K562 (cell line): ENCODE measurements at regions not wholly inside any gene's neighbourhood (a gene's known extent, or its start where the extent isn't known, plus 50 kb on each side); places are given as distances from the start of the nearest gene placed in this dataset.

Experiments
- ATAC-seq: fragments of 200-7000 bp; cut with Tn5 transposase; 3 replicates; pipeline ENCODE4 v1.9.1; 2020; ENCODE audit warnings: moderate library complexity
- BruUV-seq: library from RNA; stranded (reverse); fragments of 400-500 nt; replicated peaks from 2 replicates; lab custom pipeline; 2021; lab: Mats Ljungman, UMichigan
- CTCF ChIA-PET: fragments of 300-600 bp; formaldehyde crosslinking; extraction: SDS; loops from one replicate; lab custom pipeline; 2021; ENCODE audit warnings: low intra/inter-chr PET ratio; lab: Yijun Ruan, JAX
- POLR2A ChIA-PET: fragments of 300-600, 350-650 bp; sonication (Branson Sonifier 250); formaldehyde crosslinking; extraction: SDS; loops from one replicate; lab custom pipeline; 2021; ENCODE audit warnings: antibody characterized with exemption, inconsistent platforms; lab: Yijun Ruan, JAX
- DNase-seq, 4 experiments: peaks; one replicate each; pipeline versions ENCODE4 v3.0.0 to v3.0.0-alpha.2; 2011 to 2018; ENCODE audit warnings: low spot score in 3 of 4, mixed read lengths in 3 of 4; ENCODE audit errors: extremely low read depth in 1 of 4
- FAIRE-seq: peaks from 2 replicates; lab custom pipeline; 2011; peaks lifted over from hg19 to GRCh38; lab: Jason Lieb, UNC
- H2AFZ ChIP-seq: 2 replicates; pipeline ENCODE4 v1.6.0; 2011; ENCODE audit warnings: low read depth, low read length, control low read depth, inconsistent platforms
- H3K27ac ChIP-seq: fragments of 200-600 bp; 3 replicates; pipeline ENCODE4 v1.8.0; 2011; ENCODE audit warnings: low read depth, mild to moderate bottlenecking, control low read depth, inconsistent platforms, low read length, moderate library complexity, mixed read lengths; ENCODE audit errors: extremely low read depth
- H3K27me3 ChIP-seq, 2 experiments: fragments of 300-600 bp in 1 of 2; 2 replicates in 1 of 2; 3 replicates in 1 of 2; pipeline versions ENCODE4 v1.6.0 to v1.8.0; 2011; ENCODE audit warnings: inconsistent platforms in 2 of 2, low read length in 2 of 2, mild to moderate bottlenecking in 1 of 2, mixed read lengths in 1 of 2, moderate library complexity in 1 of 2; ENCODE audit not compliant: control insufficient read depth in 2 of 2, insufficient read depth in 2 of 2
- H3K36me3 ChIP-seq: fragments of 300-600 bp; 3 replicates; pipeline ENCODE4 v1.8.0; 2011; ENCODE audit warnings: mild to moderate bottlenecking, low read length, inconsistent platforms; ENCODE audit not compliant: control insufficient read depth, insufficient read depth
- H3K4me1 ChIP-seq, 2 experiments: fragments of 200-600 bp in 1 of 2; replicated peaks in 1 of 2; 2 replicates in 1 of 2; 3 replicates in 1 of 2; pipeline versions ENCODE4 v1.5.1 to v1.8.0; 2011; ENCODE audit warnings: inconsistent platforms in 2 of 2, low read length in 2 of 2, mild to moderate bottlenecking in 1 of 2, mixed read lengths in 1 of 2, moderate library complexity in 1 of 2; ENCODE audit not compliant: control insufficient read depth in 2 of 2, insufficient read depth in 2 of 2
- H3K4me2 ChIP-seq: 2 replicates; pipeline ENCODE4 v1.6.1; 2011; ENCODE audit warnings: low read length, control low read depth, inconsistent platforms, mixed read lengths; ENCODE audit not compliant: insufficient read depth
- H3K4me3 ChIP-seq: fragments of 200-600 bp; sonication (generic), shearing (Covaris generic); 2 replicates; pipeline ENCODE4 v1.5.1; 2016; ENCODE audit warnings: control low read depth, inconsistent platforms
- H3K79me2 ChIP-seq: fragments of 200-600 bp; 3 replicates; pipeline ENCODE4 v1.8.0; 2011; ENCODE audit warnings: low read length, inconsistent platforms; ENCODE audit not compliant: control insufficient read depth, insufficient read depth
- H3K9ac ChIP-seq, 2 experiments: 2 replicates each; pipeline versions ENCODE4 v1.6.0 to v1.6.1; 2011; ENCODE audit warnings: low read depth in 2 of 2, low read length in 2 of 2, control low read depth in 1 of 2, inconsistent platforms in 1 of 2, mild to moderate bottlenecking in 1 of 2, mixed read lengths in 1 of 2; ENCODE audit not compliant: insufficient read depth in 1 of 2
- H3K9me1 ChIP-seq: one replicate; pipeline ENCODE4 v1.6.0; 2011; ENCODE audit warnings: inconsistent platforms, mild to moderate bottlenecking, low read length, moderate library complexity; ENCODE audit not compliant: control insufficient read depth, insufficient read depth
- H3K9me3 ChIP-seq: replicated peaks from 2 replicates; pipeline ENCODE4 v1.5.1; 2011; ENCODE audit warnings: low read depth, low read length, inconsistent platforms; ENCODE audit not compliant: control insufficient read depth, insufficient read depth
- H4K20me1 ChIP-seq: replicated peaks from 2 replicates; pipeline ENCODE4 v1.6.1; 2011; ENCODE audit warnings: low read length, inconsistent platforms, mixed read lengths; ENCODE audit not compliant: control insufficient read depth, insufficient read depth
- FIP1L1 ChIP-seq: fragments of 200-400 bp; formaldehyde crosslinking; IDR thresholded peaks from 2 replicates; pipeline ENCODE4 v1.6.1; 2018; ENCODE audit warnings: mild to moderate bottlenecking, low read depth, low read length; ENCODE audit not compliant: poor library complexity, severe bottlenecking
- GTF2E2 ChIP-seq: fragments of 200-800 bp; sonication (Bioruptor generic); IDR thresholded peaks from 2 replicates; pipeline ENCODE4 v1.6.1; 2016; ENCODE audit warnings: missing genetic modification characterization, missing compliant biosample characterization
- HMG20B ChIP-seq: fragments of 250-450 bp; sonication (Bioruptor Pico); IDR thresholded peaks from 2 replicates; pipeline ENCODE4 v1.5.0; 2021; ENCODE audit warnings: mild to moderate bottlenecking
- LEF1 ChIP-seq: fragments of 450-650 bp; IDR thresholded peaks from 2 replicates; pipeline ENCODE4 v1.6.1; 2016; ENCODE audit warnings: mild to moderate bottlenecking
- MBD2 ChIP-seq: sonication (generic); IDR thresholded peaks from 2 replicates; pipeline ENCODE4 v1.6.1; 2016; ENCODE audit warnings: low read depth, borderline replicate concordance
- RBFOX2 ChIP-seq: fragments of 200-400 bp; formaldehyde crosslinking; IDR thresholded peaks from 2 replicates; pipeline ENCODE4 v1.6.1; 2017; ENCODE audit warnings: low read depth, mild to moderate bottlenecking, low read length, moderate library complexity
- RBM15 ChIP-seq: fragments of 200-400 bp; formaldehyde crosslinking; IDR thresholded peaks from 2 replicates; pipeline ENCODE4 v1.6.1; 2018; ENCODE audit warnings: mild to moderate bottlenecking, low read length, moderate library complexity; ENCODE audit not compliant: insufficient read depth
- SIN3A ChIP-seq, 2 experiments: fragments of 150-350 bp in 1 of 2; IDR thresholded peaks; 2 replicates each; pipeline ENCODE4 v1.6.1; 2011 to 2016; ENCODE audit warnings: borderline replicate concordance in 2 of 2, low read depth in 2 of 2, low read length in 2 of 2, mild to moderate bottlenecking in 2 of 2, moderate library complexity in 2 of 2; ENCODE audit not compliant: control insufficient read depth in 1 of 2
- TAF7 ChIP-seq: fragments of 450-650 bp; IDR thresholded peaks from 2 replicates; pipeline ENCODE4 v1.6.1; 2016; ENCODE audit warnings: missing genetic modification characterization, missing compliant biosample characterization
- ZNF586 ChIP-seq: fragments of 450-650 bp; formaldehyde crosslinking; conservative IDR thresholded peaks from 2 replicates; pipeline ENCODE4 v1.4.0; 2020; ENCODE audit warnings: mild to moderate bottlenecking, moderate library complexity
- ZNF589 ChIP-seq: fragments of 200-800 bp; sonication (Bioruptor generic); IDR thresholded peaks from 2 replicates; pipeline ENCODE4 v1.6.1; 2016; ENCODE audit warnings: low read depth, missing genetic modification characterization, missing compliant biosample characterization
- ZNF77 ChIP-seq: fragments of 250-450 bp; sonication (Bioruptor Pico); IDR thresholded peaks from 2 replicates; pipeline ENCODE4 v1.5.0; 2020
- WGBS: fragments of 100-300 bp; shearing (Covaris generic); methylation state at CpG from one replicate; pipeline ENCODE4 v1.1.6; 2016; ENCODE audit warnings: low coverage, mixed read lengths; ENCODE audit not compliant: insufficient coverage; ENCODE audit errors: missing lambda C conversion rate; 5-methylcytosine and 5-hydroxymethylcytosine counted together
- in situ Hi-C: fragments of 300-500 bp; cut with MboI; formaldehyde crosslinking; loops from 4 replicates; pipeline ENCODE4 v1.15.0; 2018; ENCODE audit warnings: inconsistent platforms, mixed read lengths
- intact Hi-C: fragments of 100-400 bp; cut with micrococcal nuclease; formaldehyde crosslinking; loops from 2 replicates; pipeline ENCODE4 v1.14.2; 2022
- TF ChIP-seq, protein P1 (sequence below): fragments of 250-450 bp; sonication (Bioruptor Pico); IDR thresholded peaks from 2 replicates; pipeline ENCODE4 v1.8.0; 2021; ENCODE audit warnings: borderline replicate concordance, mild to moderate bottlenecking, moderate library complexity; ENCODE audit not compliant: poor library complexity, severe bottlenecking
- TF ChIP-seq, protein P2 (sequence below): IDR thresholded peaks from 2 replicates; pipeline ENCODE4 v1.6.1; 2016; ENCODE audit warnings: missing genetic modification characterization, missing compliant biosample characterization
- TF ChIP-seq, protein P3 (sequence below): fragments of 450-650 bp; formaldehyde crosslinking; conservative IDR thresholded peaks from 2 replicates; pipeline ENCODE4 v1.4.0; 2022; ENCODE audit warnings: mild to moderate bottlenecking, missing genetic modification characterization

DNA sequence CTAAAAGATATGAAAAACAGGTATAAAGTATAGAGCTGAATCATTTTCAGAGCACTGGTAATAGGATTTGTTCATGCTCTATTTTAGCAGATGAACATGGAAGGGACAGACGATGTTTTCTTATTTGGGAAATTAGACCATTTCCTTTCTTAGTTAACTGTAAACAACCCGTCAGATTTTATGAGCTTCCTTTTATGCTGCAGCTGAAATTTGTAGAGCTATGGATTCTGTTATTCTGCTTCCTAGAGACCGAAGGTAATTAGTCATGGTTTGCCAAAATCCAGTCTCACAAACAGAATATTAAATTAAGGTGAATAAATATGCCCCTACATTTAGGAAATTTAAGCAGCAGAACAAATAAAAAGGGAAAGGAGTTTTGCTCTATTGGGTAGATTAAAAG, 180.2 kb upstream of the SYT1 start:
- intact Hi-C loops, result no loop called here
- H3K4me3 ChIP-seq, result no peak overlapping the region
- TF ChIP-seq HMG20B, result no peak
- TF ChIP-seq RBM15, result no peak
- TF ChIP-seq, protein P1, sequence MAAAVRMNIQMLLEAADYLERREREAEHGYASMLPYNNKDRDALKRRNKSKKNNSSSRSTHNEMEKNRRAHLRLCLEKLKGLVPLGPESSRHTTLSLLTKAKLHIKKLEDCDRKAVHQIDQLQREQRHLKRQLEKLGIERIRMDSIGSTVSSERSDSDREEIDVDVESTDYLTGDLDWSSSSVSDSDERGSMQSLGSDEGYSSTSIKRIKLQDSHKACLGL (CRISPR knock-in tag), result no peak
- TF ChIP-seq, protein P2, sequence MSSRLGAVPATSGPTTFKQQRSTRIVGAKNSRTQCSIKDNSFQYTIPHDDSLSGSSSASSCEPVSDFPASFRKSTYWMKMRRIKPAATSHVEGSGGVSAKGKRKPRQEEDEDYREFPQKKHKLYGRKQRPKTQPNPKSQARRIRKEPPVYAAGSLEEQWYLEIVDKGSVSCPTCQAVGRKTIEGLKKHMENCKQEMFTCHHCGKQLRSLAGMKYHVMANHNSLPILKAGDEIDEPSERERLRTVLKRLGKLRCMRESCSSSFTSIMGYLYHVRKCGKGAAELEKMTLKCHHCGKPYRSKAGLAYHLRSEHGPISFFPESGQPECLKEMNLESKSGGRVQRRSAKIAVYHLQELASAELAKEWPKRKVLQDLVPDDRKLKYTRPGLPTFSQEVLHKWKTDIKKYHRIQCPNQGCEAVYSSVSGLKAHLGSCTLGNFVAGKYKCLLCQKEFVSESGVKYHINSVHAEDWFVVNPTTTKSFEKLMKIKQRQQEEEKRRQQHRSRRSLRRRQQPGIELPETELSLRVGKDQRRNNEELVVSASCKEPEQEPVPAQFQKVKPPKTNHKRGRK (tag), result no peak
- TF ChIP-seq SIN3A (IDR thresholded peaks at IDR 0.05; ENCODE audit: borderline replicate concordance in 2 of 2, control insufficient read depth in 1 of 2, low read depth in 2 of 2, low read length in 2 of 2), result no peak
- TF ChIP-seq LEF1, result no peak
- no peak for TF ChIP-seq GTF2E2 (tag)
- TF ChIP-seq TAF7 (tag), result no peak
- TF ChIP-seq ZNF77 (CRISPR knock-in tag), result no peak
- TF ChIP-seq RBFOX2, result no peak
- TF ChIP-seq MBD2, result no peak
- TF ChIP-seq FIP1L1, result no peak
- TF ChIP-seq, protein P3, sequence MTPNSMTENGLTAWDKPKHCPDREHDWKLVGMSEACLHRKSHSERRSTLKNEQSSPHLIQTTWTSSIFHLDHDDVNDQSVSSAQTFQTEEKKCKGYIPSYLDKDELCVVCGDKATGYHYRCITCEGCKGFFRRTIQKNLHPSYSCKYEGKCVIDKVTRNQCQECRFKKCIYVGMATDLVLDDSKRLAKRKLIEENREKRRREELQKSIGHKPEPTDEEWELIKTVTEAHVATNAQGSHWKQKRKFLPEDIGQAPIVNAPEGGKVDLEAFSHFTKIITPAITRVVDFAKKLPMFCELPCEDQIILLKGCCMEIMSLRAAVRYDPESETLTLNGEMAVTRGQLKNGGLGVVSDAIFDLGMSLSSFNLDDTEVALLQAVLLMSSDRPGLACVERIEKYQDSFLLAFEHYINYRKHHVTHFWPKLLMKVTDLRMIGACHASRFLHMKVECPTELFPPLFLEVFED (CRISPR knock-in tag), result no peak
- TF ChIP-seq ZNF586, result no peak
- no peak for TF ChIP-seq ZNF589 (CRISPR knock-in tag)
- TF ChIP-seq, all 486 proteins: peak for 0
- Histone ChIP-seq H3K9ac (no peak overlapping the region), H3K79me2 (no peaks in the 10 kb centered on the region), H4K20me1 (no peaks in the 10 kb centered on the region), H3K4me2 (no peak overlapping the region), H3K27me3 (no peaks in the 10 kb centered on the region), H3K27ac (no peak overlapping the region), H3K9me1 (no peaks in the 10 kb centered on the region), H3K4me1 (no peaks in the 10 kb centered on the region), H2AFZ (no peak overlapping the region), H3K36me3 (no peaks in the 10 kb centered on the region), H3K9me3 (no peaks in the 10 kb centered on the region)
- DNase-seq (no peak), FAIRE-seq (no peak), ATAC-seq (no peak)
- WGBS, result 0% methylated on average over 3 of the region's 3 CpGs
- in situ Hi-C loops, result no loop called here
- CTCF ChIA-PET, result no interaction called here
- POLR2A ChIA-PET, result no interaction called here
- BruUV-seq, result no TSS peak
